Suppressor macrophage treated with lipopolysaccharide for 4 hours (primary cell): ENCODE measurements at regions not wholly inside any gene's neighbourhood (a gene's known extent, or its start where the extent isn't known, plus 50 kb on each side); places are given as distances from the start of the nearest gene placed in this dataset.
"Not testable (repeated sequence)": the region's sequence is repeated elsewhere in the genome, so short reads cannot be mapped to it uniquely, and the experiment has no call there.

Experiments used
- DNase-seq: peaks from one replicate; pipeline ENCODE4 v3.0.0-alpha.2; 2020

DNA sequence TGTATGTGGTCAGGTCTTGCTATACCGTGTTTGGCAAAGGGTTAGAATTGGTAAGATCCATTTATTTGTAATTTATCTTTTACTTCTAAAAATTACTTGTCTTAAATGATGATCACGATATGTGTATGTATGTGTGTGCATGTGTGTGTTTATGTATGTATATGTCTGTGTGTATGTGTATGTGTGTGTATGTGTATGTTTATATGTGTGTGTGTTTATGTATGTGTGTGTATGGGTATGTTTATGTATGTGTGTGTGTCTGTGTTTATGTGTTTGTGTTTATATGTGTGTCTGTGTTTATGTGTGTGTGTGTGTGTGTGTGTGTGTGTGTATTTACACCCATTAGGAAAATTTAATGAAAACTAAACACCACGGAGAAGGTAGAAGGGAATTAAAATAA, 176.9 kb upstream of the FZD8 start:
- no peak for DNase-seq

- DNase-seq: not testable (repeated sequence)
Observed at GRCh38 chr10:35817109-35817508, 175.0 kb upstream of the FZD8 start.

DNA sequence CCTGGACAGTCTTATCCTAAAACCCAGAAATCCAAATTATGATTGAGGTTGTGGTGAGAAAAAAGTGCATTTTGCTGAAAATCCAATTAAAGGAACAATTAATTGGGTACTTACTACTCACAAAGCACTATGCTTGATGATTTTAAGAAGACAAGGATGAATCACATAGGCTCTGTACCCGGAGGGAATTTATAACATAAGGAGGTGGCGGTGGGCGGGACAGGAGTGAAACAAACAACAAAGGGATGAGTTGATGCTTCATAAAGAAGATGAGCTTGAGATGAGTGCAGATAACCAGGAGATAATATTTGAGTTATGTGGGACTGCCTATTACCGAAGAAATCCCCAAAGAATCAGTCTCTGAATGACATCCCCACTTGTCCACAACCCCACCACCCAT, 171.1 kb upstream of the FZD8 start:
- no peak for DNase-seq

DNA sequence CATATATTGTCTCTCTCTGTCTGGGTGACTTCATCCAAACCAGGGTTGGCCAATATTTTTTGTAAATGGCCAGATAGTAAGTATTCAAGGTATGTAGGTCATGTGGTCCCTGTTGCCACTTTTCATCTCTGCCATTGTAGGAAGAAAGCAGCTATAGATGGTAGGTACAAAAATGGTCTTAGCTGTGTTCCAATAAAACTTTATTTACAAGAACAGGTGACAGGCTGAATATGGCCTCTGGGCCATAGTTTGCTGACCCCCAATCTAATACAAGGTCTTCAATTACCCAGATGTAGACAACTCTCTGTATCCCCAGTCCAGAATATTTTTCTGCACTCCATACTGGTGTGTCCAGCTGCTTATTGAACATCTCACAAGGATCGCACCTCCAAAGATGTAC, 166.2 kb upstream of the FZD8 start:
- no peak for DNase-seq

DNA sequence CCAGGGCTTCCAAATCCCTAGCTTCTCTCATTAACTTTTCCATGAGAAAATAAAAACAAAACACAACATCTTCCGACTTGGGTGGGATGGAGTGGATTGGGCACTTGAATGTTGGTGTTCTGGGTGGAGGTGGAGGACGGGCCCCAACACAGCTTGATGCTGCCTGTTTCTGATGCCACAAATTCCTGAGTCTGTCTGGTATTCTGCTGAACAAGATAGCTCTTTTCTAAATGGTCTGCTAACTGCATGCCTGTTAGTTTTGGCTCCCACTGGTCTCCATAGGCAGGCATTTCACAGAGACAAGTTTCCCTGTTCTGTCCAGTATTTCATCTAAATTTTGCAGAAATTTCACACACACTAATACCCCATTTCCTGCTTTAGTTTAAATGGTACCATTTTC, 160.9 kb upstream of the FZD8 start:
- no peak for DNase-seq

DNA sequence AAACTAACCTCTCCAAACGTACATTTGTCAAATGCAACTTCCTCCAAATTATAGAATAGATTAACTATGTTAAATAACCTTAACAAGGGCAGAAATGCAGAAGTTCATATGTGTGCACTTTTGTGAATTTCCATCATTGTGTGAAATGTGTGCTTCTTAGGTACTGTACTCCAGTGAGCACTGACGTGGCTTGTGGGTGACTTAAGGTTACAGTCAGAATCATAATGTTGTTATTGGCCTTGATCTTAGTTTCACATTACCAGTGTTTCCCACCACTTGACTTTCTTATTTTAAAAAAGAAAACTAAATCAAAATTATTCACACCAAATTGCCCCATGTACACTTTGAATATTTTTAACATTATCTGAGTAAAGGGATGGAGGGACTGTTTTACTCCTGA, 155.1 kb upstream of the FZD8 start:
- no peak for DNase-seq

DNA sequence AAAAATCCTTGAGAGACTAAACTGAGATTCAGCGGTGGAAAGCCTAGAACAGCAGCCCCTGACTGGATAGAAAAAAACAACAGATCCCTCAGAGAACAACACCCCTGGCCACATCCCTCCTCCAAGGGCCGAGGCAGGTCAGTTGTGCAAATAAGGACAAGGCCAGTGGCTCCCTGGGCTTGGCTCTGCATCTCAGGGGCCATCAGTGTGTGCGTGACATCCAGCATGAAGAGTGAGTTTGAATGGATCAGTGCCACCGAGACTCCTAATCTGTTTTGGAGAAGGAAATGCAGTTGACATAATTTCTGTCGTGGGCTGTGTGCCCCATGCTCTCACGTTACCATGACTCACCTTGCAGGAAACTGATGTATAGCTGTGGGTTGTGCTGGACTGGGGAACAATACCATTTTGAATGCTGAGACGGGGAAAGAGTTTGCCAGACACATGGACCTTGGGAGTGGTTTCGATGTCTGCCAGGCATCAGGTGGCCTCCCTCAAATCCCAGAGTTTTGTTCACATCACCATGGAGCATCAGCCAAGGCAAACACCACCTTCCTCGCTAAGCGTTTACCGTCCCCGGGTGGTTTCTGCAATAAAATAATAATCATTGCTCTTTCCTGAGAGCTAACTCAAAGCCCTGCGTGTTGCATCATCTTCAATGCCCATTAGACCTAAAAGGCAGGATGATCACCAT, 153.2 kb upstream of the FZD8 start:
- peak; percentile 15 for DNase-seq

DNA sequence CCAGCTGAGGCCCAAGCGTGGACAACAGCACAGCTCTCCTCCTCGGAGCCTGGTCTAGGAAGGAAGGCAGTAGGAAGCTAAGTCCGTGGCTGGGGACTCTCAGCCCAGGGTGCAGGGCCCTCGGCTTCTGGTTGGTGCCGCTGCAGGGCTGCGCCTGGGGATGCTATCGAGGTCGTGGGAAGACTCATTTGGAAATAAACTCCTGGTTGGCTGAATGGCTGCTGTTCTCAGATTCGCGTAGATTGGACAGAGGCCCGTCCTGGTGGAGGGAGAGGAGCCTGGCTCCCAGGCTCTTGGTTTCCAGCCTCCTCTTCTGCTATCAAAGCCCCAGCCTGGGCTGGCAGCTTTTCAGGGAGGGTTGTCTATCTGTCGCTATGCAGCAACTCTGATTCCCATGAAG, 152.6 kb upstream of the FZD8 start:
- DNase-seq: no peak

DNA sequence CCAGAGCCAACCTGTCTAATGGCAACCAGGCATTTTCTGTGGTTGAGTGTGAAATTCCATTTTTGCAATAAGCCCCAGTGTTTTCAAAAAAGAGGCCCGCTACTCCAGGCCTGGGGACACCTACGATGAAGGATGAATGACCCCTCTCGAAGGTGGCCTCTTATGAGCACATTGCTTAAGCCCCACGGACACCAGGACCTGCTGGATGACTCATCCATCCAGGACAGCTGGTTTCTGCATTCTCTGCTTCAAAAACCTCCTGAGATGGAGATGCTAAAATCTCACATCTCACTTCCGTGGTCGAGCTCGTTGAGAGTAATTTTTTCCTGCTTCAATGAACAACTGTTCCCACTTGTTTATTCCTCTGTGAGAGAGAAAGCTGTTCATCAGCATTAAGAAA, 150.2 kb upstream of the FZD8 start:
- no peak for DNase-seq

DNA sequence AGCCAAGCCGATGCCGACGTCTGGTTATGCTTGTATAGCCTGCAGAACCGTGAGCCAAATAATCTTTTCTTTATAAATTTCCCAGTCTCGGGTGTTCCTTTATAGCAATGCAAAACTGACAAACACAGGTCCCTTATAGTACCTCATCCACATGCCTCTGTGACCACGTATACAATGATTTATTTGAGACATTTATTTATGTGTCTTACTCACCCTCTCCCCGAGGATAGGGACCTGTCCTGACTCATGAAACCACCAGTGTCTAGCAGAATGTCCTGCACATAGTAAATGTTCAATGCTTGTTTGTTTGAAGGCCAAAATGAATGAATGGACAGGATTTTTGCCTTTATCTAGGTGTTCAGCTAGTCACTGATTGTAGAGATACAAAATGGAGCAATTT, 147.9 kb upstream of the FZD8 start:
- DNase-seq: no peak

DNA sequence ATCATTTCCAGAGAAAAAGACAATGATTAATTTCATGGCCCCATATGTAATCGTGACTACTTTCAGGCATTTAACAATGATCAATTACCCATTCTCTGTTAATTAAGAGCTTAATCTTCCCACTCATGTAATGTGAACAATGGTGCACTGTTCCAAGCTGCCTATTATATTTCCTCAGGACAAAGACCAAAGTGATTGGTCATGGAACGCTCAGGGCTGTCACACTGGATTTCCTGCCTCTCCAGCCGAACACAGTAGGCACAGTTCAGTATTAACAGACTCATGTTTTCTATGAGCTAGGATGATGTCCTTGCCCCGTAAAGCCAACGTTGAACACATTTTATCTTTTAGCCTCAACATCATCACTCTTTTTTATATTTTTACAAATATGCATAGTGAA, 142.7 kb upstream of the FZD8 start:
- DNase-seq: no peak

DNA sequence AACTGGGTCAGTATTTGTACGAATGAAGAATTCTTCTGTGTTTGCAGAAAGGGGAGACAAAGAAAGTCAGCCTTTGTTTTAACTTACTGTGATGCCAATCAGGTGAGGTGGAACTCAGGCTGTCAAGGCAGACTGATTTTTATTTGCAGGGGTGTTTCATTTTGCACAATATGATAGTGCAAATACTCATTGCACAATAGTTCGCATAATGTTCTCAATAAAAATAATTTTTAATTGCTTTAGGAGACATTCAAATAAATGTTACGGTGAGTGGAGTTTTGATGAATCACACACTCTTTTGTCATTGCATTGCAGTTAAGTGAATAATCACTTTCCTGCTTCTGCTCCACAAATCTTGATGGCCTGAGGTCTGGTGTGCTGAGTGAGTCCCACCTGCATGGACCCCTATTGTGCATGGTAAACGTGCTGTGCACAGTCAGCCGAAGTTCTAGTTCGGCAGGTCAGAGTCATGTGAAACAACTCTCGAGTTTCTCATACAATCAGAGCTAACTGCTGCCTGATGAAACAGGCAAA, 141.3 kb upstream of the FZD8 start:
- no peak for DNase-seq

GRCh38 chr10:35781643-35782035, 139.5 kb upstream of the FZD8 start:
- no peak for DNase-seq

- DNase-seq: no peak
Observed at GRCh38 chr10:35780970-35781642, 139.0 kb upstream of the FZD8 start.

GRCh38 chr10:35778306-35778705, 136.2 kb upstream of the FZD8 start:
- no peak for DNase-seq

- DNase-seq: not testable (repeated sequence)
Observed at GRCh38 chr10:35776557-35776956, 134.5 kb upstream of the FZD8 start.

- no peak for DNase-seq
Observed at GRCh38 chr10:35774109-35774508, 132.0 kb upstream of the FZD8 start.

- no peak for DNase-seq
Observed at GRCh38 chr10:35770817-35771355, 128.8 kb upstream of the FZD8 start.

GRCh38 chr10:35769795-35770194, 127.7 kb upstream of the FZD8 start:
- DNase-seq: no peak

- DNase-seq: no peak
Observed at GRCh38 chr10:35768731-35769130, 126.6 kb upstream of the FZD8 start.

GRCh38 chr10:35768011-35768410, 125.9 kb upstream of the FZD8 start:
- DNase-seq: no peak

DNA sequence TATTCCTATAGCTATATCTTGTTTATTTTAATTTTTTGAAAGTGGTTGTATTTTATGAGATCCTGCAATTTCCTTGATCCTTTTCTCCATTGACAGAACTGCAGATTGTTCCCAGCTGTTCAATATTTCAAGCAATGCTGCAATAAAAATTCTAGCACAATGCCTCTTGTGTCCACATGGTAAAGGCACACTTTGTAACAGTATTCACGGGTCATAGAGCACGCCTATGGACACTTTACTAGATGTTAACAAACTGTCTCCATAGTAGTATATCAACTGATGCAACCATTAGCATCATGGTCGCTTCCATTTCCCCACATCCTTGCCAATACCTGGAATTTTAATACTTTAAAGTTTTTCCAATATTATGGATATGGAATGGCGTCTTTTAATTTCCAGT, 123.9 kb upstream of the FZD8 start:
- no peak for DNase-seq

DNA sequence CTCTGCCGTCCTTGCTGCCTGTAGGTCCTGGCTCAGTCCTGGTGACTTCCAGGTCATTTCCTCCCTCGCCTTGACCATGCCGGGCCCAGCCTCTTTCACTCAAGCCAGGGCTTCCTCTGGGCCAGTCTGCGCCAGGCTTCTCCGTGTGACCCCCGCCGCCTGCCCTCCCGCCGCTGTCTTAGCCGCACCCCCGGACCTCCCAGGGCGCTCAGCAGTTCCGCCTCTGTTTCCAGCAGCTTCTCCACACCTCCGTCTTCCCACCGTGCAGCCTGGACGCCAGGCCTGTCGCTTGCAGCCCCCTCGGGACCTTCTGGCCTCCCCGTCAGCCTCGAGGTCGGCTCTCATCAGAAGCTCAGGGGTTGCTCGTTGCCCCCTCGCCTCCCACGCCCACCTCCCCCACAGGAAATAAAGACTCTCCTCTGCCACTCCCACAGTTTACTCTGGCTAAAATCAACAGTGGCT, 123.0 kb upstream of the FZD8 start:
- no peak for DNase-seq

DNA sequence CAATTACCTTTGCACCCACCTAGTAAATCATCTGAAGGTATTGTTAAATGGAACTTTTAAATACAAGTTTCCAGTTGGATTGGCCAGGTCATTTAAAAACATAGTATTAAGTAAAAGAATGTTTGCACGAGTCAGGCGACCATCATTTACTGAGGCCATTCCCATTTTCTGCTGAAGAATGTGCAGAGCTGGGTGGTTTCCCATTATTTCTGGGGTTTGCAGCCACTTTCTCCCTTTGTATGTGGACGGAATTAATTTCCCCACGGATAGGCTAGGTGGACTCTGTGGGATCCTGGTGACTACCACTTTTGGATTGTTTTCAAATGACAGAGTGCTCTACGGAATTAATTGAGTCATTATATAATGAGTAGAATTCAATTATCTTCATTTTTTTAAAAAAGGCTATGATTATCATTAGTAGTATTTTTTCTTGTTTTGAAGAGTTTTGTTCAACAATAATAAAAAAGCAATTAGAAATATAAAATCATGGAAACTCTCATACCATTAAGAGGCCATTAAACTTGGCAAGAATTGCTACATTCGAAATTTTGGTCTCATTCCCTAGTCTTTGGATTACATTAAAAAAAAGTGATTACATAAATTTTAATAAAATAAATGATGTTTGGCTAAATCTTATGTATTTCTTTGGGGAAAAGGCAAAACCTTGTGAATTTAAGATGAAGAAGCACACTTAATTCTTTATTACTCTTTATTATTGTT, 120.4 kb upstream of the FZD8 start:
- DNase-seq: no peak
